SK-N-SH (cell line): ENCODE measurements at regions not wholly inside any gene's neighbourhood (a gene's known extent, or its start where the extent isn't known, plus 50 kb on each side); places are given as distances from the start of the nearest gene placed in this dataset.

Source experiments
- CTCF ChIA-PET: fragments of 300-600, 350-600 bp; formaldehyde crosslinking; extraction: SDS; loops from one replicate; lab custom pipeline; 2021; lab: Yijun Ruan, JAX
- POLR2A ChIA-PET: fragments of 350-600 bp; sonication (Branson Sonifier 250); formaldehyde crosslinking; extraction: SDS; loops from one replicate; lab custom pipeline; 2020; ENCODE audit warnings: antibody characterized with exemption, inconsistent platforms; lab: Yijun Ruan, JAX
- DNase-seq: peaks from one replicate; pipeline ENCODE4 v3.0.0; 2012
- H2AFZ ChIP-seq: fragments of 200-600 bp; sonication (generic); 2 replicates; pipeline ENCODE4 v1.8.1; 2016; ENCODE audit warnings: antibody characterized with exemption, mild to moderate bottlenecking, low read depth
- H3F3A ChIP-seq: fragments of 200-600 bp; sonication (generic); replicated peaks from 2 replicates; pipeline ENCODE3; 2016; ENCODE audit warnings: antibody characterized with exemption, mild to moderate bottlenecking; ENCODE audit not compliant: insufficient read depth
- H3K27ac ChIP-seq, 2 experiments: fragments of 200-500 bp in 1 of 2; fragments of 200-600 bp in 1 of 2; sonication (Bioruptor generic) in 1 of 2; sonication (generic), shearing (Covaris generic) in 1 of 2; 2 replicates each; pipeline versions ENCODE4 v1.5.1 to v1.6.1; 2014 to 2016; ENCODE audit warnings: low read depth in 2 of 2, inconsistent platforms in 1 of 2, low read length in 1 of 2, mild to moderate bottlenecking in 1 of 2, mixed read lengths in 1 of 2
- H3K27me3 ChIP-seq: fragments of 200-600 bp; sonication (generic), shearing (Covaris generic); 2 replicates; pipeline ENCODE4 v1.6.1; 2016; ENCODE audit warnings: mixed run types; ENCODE audit not compliant: insufficient read depth
- H3K36me3 ChIP-seq, 2 experiments: fragments of 200-500 bp in 1 of 2; fragments of 200-600 bp in 1 of 2; sonication (Bioruptor generic) in 1 of 2; sonication (generic) in 1 of 2; replicated peaks in 1 of 2; 2 replicates each; pipeline versions ENCODE3 to v1.5.1; 2014 to 2016; ENCODE audit warnings: low read length in 1 of 2, mild to moderate bottlenecking in 1 of 2; ENCODE audit not compliant: insufficient read depth in 2 of 2, control insufficient read depth in 1 of 2
- H3K4me1 ChIP-seq, 2 experiments: fragments of 200-500 bp in 1 of 2; fragments of 200-600 bp in 1 of 2; sonication (Bioruptor generic) in 1 of 2; sonication (generic), shearing (Covaris generic) in 1 of 2; 2 replicates each; pipeline versions ENCODE4 v1.5.1 to v1.6.1; 2014 to 2016; ENCODE audit warnings: low read depth in 1 of 2, low read length in 1 of 2, mixed run types in 1 of 2; ENCODE audit not compliant: insufficient read depth in 2 of 2, control insufficient read depth in 1 of 2
- H3K4me2 ChIP-seq: fragments of 200-600 bp; sonication (generic), shearing (Covaris generic); 2 replicates; pipeline ENCODE4 v1.6.1; 2017; ENCODE audit warnings: mixed run types
- H3K4me3 ChIP-seq, 2 experiments: fragments of 200-500 bp in 1 of 2; fragments of 200-600 bp in 1 of 2; sonication (Bioruptor generic) in 1 of 2; sonication (generic), shearing (Covaris generic) in 1 of 2; 2 replicates each; pipeline versions ENCODE4 v1.5.1 to v1.8.1; 2014 to 2016; ENCODE audit warnings: low read depth in 2 of 2, inconsistent platforms in 1 of 2, low read length in 1 of 2, mild to moderate bottlenecking in 1 of 2, mixed read lengths in 1 of 2, moderate library complexity in 1 of 2
- H3K79me2 ChIP-seq: fragments of 200-600 bp; sonication (generic); 2 replicates; pipeline ENCODE4 v1.8.1; 2017; ENCODE audit warnings: mild to moderate bottlenecking; ENCODE audit not compliant: insufficient read depth
- H3K9ac ChIP-seq: fragments of 200-600 bp; sonication (generic); 2 replicates; pipeline ENCODE4 v1.6.1; 2017; ENCODE audit warnings: mixed run types
- H3K9me2 ChIP-seq: fragments of 200-600 bp; sonication (generic); 2 replicates; pipeline ENCODE4 v1.6.1; 2017; ENCODE audit warnings: mixed run types
- H3K9me3 ChIP-seq: fragments of 200-600 bp; sonication (generic); 2 replicates; pipeline ENCODE4 v1.6.1; 2017; ENCODE audit warnings: mixed run types, mild to moderate bottlenecking, moderate library complexity
- H4K20me1 ChIP-seq: fragments of 200-600 bp; sonication (generic); 2 replicates; pipeline ENCODE4 v1.6.1; 2017; ENCODE audit warnings: mild to moderate bottlenecking, mixed run types; ENCODE audit not compliant: insufficient read depth
- CHD2 ChIP-seq: fragments of 150-350 bp; IDR thresholded peaks from 2 replicates; pipeline ENCODE4 v1.6.1; 2018; ENCODE audit warnings: low read length; ENCODE audit not compliant: partially characterized antibody
- ELF1 ChIP-seq: IDR thresholded peaks from 2 replicates; pipeline ENCODE4 v1.4.0; 2012
- EP300 ChIP-seq, 2 experiments: IDR thresholded peaks; 2 replicates each; pipeline versions ENCODE4 v1.4.0 to v1.6.1; 2012; ENCODE audit warnings: borderline replicate concordance in 1 of 2, low read depth in 1 of 2, low read length in 1 of 2
- FOSL2 ChIP-seq: IDR thresholded peaks from 2 replicates; pipeline ENCODE4 v1.4.0; 2012; ENCODE audit warnings: low read depth, mild to moderate bottlenecking, moderate library complexity, borderline replicate concordance
- FOXM1 ChIP-seq: IDR thresholded peaks from 2 replicates; pipeline ENCODE4 v1.4.0; 2012; ENCODE audit warnings: low read depth, mild to moderate bottlenecking
- GABPA ChIP-seq: IDR thresholded peaks from 2 replicates; pipeline ENCODE4 v1.4.0; 2012; ENCODE audit warnings: low read depth, mild to moderate bottlenecking
- GATA2 ChIP-seq: sonication (generic); formaldehyde crosslinking; IDR thresholded peaks from 2 replicates; pipeline ENCODE4 v1.5.0; 2020; ENCODE audit warnings: mild to moderate bottlenecking, missing genetic modification reagents
- MEF2A ChIP-seq: IDR thresholded peaks from 2 replicates; pipeline ENCODE4 v1.4.0; 2012; ENCODE audit warnings: low read depth, borderline replicate concordance
- NFIC ChIP-seq: IDR thresholded peaks from 2 replicates; pipeline ENCODE4 v1.4.0; 2012; ENCODE audit warnings: borderline replicate concordance
- NRF1 ChIP-seq: IDR thresholded peaks from 2 replicates; pipeline ENCODE4 v1.6.1; 2012; ENCODE audit warnings: low read depth, mild to moderate bottlenecking, low read length
- POLR2AphosphoS5 ChIP-seq: IDR thresholded peaks from 2 replicates; pipeline ENCODE4 v1.6.1; 2012; ENCODE audit warnings: low read depth, low read length
- RCOR1 ChIP-seq: fragments of 150-350 bp; IDR thresholded peaks from 2 replicates; pipeline ENCODE4 v1.6.1; 2017; ENCODE audit warnings: antibody characterized with exemption, low read length
- RFX5 ChIP-seq: IDR thresholded peaks from 2 replicates; pipeline ENCODE4 v1.6.1; 2012; ENCODE audit warnings: mild to moderate bottlenecking, improper control_type of control experiment, low read length
- RXRA ChIP-seq: IDR thresholded peaks from 2 replicates; pipeline ENCODE4 v1.4.0; 2012; ENCODE audit warnings: low read depth, mild to moderate bottlenecking, borderline replicate concordance
- SMC3 ChIP-seq: IDR thresholded peaks from 2 replicates; pipeline ENCODE4 v1.6.1; 2012; ENCODE audit warnings: low read depth, low read length, improper control_type of control experiment
- TAF1 ChIP-seq: IDR thresholded peaks from 2 replicates; pipeline ENCODE4 v1.6.1; 2012; ENCODE audit warnings: low read depth, mild to moderate bottlenecking, low read length, moderate library complexity, borderline replicate concordance
- TEAD4 ChIP-seq: IDR thresholded peaks from 2 replicates; pipeline ENCODE4 v1.4.0; 2012; ENCODE audit warnings: mild to moderate bottlenecking, borderline replicate concordance; ENCODE audit not compliant: insufficient read depth
- YY1 ChIP-seq: IDR thresholded peaks from 2 replicates; pipeline ENCODE4 v1.4.0; 2012; ENCODE audit warnings: low read depth, mild to moderate bottlenecking
- WGBS: methylation state at CpG from one replicate; pipeline ENCODE4 v1.1.6; 2017; ENCODE audit warnings: low lambda C conversion rate; 5-methylcytosine and 5-hydroxymethylcytosine counted together
- TF ChIP-seq, protein P1 (sequence below): fragments of 200-600 bp; sonication (generic); IDR thresholded peaks from 2 replicates; pipeline ENCODE4 v1.6.1; 2017; ENCODE audit warnings: antibody characterized with exemption, mild to moderate bottlenecking, moderate library complexity
- TF ChIP-seq, protein P2 (sequence below): IDR thresholded peaks from 2 replicates; pipeline ENCODE4 v1.4.0; 2012; ENCODE audit warnings: low read depth, borderline replicate concordance
- TF ChIP-seq, protein P3 (sequence below): fragments of 150-350 bp; IDR thresholded peaks from 2 replicates; pipeline ENCODE4 v1.6.1; 2017; ENCODE audit warnings: antibody characterized with exemption, low read length, low read depth, borderline replicate concordance
- TF ChIP-seq, protein P4 (sequence below): IDR thresholded peaks from 2 replicates; pipeline ENCODE4; 2012

DNA sequence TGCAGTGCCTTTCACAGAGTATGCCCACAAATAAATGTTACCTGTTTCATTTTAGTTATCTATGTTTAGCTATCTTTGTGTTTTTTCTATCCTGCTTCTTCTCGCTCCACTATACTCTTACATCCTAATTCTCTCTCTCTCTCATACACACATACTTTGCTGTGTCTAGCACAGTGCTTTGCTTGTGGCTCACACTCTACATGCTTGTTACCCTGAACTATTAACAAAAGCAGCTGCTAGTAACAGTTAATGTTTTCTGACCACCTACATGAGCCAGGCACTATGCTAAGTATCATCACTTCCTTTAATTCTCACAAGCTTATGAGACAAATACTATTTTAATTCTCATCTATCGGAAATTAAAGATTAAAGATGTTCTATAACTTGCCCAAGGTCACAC, 390.5 kb upstream of the HNRNPA3 start (continued):
- TF ChIP-seq, protein P1, sequence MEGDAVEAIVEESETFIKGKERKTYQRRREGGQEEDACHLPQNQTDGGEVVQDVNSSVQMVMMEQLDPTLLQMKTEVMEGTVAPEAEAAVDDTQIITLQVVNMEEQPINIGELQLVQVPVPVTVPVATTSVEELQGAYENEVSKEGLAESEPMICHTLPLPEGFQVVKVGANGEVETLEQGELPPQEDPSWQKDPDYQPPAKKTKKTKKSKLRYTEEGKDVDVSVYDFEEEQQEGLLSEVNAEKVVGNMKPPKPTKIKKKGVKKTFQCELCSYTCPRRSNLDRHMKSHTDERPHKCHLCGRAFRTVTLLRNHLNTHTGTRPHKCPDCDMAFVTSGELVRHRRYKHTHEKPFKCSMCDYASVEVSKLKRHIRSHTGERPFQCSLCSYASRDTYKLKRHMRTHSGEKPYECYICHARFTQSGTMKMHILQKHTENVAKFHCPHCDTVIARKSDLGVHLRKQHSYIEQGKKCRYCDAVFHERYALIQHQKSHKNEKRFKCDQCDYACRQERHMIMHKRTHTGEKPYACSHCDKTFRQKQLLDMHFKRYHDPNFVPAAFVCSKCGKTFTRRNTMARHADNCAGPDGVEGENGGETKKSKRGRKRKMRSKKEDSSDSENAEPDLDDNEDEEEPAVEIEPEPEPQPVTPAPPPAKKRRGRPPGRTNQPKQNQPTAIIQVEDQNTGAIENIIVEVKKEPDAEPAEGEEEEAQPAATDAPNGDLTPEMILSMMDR, result no peak
- no peak for TF ChIP-seq TAF1
- no peak for TF ChIP-seq EP300 (IDR thresholded peaks at IDR 0.05; ENCODE audit: borderline replicate concordance in 1 of 2, low read depth in 1 of 2, low read length in 1 of 2)
- TF ChIP-seq, protein P2, sequence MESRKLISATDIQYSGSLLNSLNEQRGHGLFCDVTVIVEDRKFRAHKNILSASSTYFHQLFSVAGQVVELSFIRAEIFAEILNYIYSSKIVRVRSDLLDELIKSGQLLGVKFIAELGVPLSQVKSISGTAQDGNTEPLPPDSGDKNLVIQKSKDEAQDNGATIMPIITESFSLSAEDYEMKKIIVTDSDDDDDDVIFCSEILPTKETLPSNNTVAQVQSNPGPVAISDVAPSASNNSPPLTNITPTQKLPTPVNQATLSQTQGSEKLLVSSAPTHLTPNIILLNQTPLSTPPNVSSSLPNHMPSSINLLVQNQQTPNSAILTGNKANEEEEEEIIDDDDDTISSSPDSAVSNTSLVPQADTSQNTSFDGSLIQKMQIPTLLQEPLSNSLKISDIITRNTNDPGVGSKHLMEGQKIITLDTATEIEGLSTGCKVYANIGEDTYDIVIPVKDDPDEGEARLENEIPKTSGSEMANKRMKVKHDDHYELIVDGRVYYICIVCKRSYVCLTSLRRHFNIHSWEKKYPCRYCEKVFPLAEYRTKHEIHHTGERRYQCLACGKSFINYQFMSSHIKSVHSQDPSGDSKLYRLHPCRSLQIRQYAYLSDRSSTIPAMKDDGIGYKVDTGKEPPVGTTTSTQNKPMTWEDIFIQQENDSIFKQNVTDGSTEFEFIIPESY, result no peak
- TF ChIP-seq RXRA, result no peak
- no peak for TF ChIP-seq GATA2
- TF ChIP-seq RCOR1, result no peak
- no peak for TF ChIP-seq ELF1
- no peak for TF ChIP-seq RFX5
- no peak for TF ChIP-seq NFIC
- TF ChIP-seq POLR2AphosphoS5, result no peak
- TF ChIP-seq, all 33 proteins: peak for 0

DNA sequence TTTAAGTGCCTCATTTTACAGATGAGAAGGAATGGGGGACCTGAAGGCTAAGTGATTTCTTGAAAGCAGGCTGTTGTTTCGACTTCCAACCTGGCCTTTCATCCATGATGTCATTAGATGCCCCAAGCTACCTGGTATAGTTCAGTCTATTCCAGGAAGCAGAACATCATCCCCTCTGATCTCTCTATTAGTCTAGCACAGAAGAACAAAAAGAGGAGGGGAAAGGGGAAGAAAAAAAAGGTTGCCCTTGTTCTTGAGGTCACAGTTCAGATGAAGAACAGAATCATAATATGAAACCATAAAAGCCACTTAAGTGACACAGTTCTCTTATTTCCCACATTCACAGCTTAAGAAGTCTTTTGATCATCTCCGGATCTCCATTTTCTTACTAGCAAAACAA, 386.2 kb upstream of the HNRNPA3 start:
- POLR2A ChIA-PET, result no interaction called here

More for the DNA sequence above, 386.2 kb upstream of the HNRNPA3 start:
- no peaks in the 10 kb centered on the region for H3K36me3 ChIP-seq
- WGBS, result 33% methylated on average over 2 of the region's 2 CpGs
- no peaks in the 10 kb centered on the region for H3K9me2 ChIP-seq
- H3K4me2 ChIP-seq, result no peak overlapping the region
- H3K27me3 ChIP-seq, result no peaks in the 10 kb centered on the region
- H3K27ac ChIP-seq, result no peak overlapping the region
- H3K4me3 ChIP-seq, result no peak overlapping the region
- H3F3A ChIP-seq, result no peaks in the 10 kb centered on the region
- no peak overlapping the region for H2AFZ ChIP-seq
- no peaks in the 10 kb centered on the region for H3K79me2 ChIP-seq
- no peaks in the 10 kb centered on the region for H3K9me3 ChIP-seq
- H4K20me1 ChIP-seq, result no peaks in the 10 kb centered on the region
- TF ChIP-seq SMC3 (no peak), EP300 (IDR thresholded peaks at IDR 0.05; ENCODE audit: borderline replicate concordance in 1 of 2, low read depth in 1 of 2, low read length in 1 of 2) (no peak), RCOR1 (no peak), FOXM1 (no peak), GATA2 (no peak), FOSL2 (no peak), TEAD4 (no peak), MEF2A (no peak), NFIC (no peak), NRF1 (no peak), YY1 (no peak), GABPA (no peak), RFX5 (no peak), ELF1 (no peak), CHD2 (no peak)
- TF ChIP-seq, protein P3, sequence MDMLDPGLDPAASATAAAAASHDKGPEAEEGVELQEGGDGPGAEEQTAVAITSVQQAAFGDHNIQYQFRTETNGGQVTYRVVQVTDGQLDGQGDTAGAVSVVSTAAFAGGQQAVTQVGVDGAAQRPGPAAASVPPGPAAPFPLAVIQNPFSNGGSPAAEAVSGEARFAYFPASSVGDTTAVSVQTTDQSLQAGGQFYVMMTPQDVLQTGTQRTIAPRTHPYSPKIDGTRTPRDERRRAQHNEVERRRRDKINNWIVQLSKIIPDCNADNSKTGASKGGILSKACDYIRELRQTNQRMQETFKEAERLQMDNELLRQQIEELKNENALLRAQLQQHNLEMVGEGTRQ, result no peak
- TF ChIP-seq, protein P4, sequence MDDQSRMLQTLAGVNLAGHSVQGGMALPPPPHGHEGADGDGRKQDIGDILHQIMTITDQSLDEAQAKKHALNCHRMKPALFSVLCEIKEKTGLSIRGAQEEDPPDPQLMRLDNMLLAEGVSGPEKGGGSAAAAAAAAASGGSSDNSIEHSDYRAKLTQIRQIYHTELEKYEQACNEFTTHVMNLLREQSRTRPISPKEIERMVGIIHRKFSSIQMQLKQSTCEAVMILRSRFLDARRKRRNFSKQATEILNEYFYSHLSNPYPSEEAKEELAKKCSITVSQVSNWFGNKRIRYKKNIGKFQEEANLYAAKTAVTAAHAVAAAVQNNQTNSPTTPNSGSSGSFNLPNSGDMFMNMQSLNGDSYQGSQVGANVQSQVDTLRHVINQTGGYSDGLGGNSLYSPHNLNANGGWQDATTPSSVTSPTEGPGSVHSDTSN, result no peak
- CTCF ChIA-PET, result interaction anchor here (0.9 to 5.0 kb wide), 4 partner anchors 9 to 322 kb away, joined by 3 to 19 read pairs (median 4); no protein-coding TSS in a partner anchor
- H3K4me1 ChIP-seq, result no peaks in the 10 kb centered on the region; a peak in 1 of 4 replicates
- DNase-seq, result no peak
- no peak overlapping the region for H3K9ac ChIP-seq
